GM21423 (cell line): ENCODE measurements at regions not wholly inside any gene's neighbourhood (a gene's known extent, or its start where the extent isn't known, plus 50 kb on each side); places are given as distances from the start of the nearest gene placed in this dataset.
"Not testable (repeated sequence)": the region's sequence is repeated elsewhere in the genome, so short reads cannot be mapped to it uniquely, and the experiment has no call there.

ENCODE experiments used
- ATAC-seq: cut with Tn5 transposase; IDR thresholded peaks from one replicate; pipeline ENCODE4 v1.9.1; 2021; ENCODE audit warnings: mild to moderate bottlenecking, moderate library complexity; ENCODE audit not compliant: unreplicated experiment

- no peak for ATAC-seq
Measured at GRCh38 chr13:68987585-68987984, 1120.0 kb upstream of the ATXN8OS start.

- no peak for ATAC-seq
Measured at GRCh38 chr13:68984688-68985319, 1122.8 kb upstream of the ATXN8OS start.

- ATAC-seq: no peak
Measured at GRCh38 chr13:68982961-68983619, 1124.5 kb upstream of the ATXN8OS start.

- ATAC-seq: no peak
Measured at GRCh38 chr13:68976287-68976686, 1131.3 kb upstream of the ATXN8OS start.

- no peak for ATAC-seq
Measured at GRCh38 chr13:68970532-68970931, 1137.1 kb upstream of the ATXN8OS start.

GRCh38 chr13:68948586-68948985, 1159.0 kb upstream of the ATXN8OS start:
- no peak for ATAC-seq

GRCh38 chr13:68944272-68944671, 1163.4 kb upstream of the ATXN8OS start:
- no peak for ATAC-seq

- no peak for ATAC-seq
Measured at GRCh38 chr13:68940049-68940448, 1167.6 kb upstream of the ATXN8OS start.

GRCh38 chr13:68938639-68939038, 1169.0 kb upstream of the ATXN8OS start:
- no peak for ATAC-seq

- ATAC-seq: no peak
Measured at GRCh38 chr13:68929075-68929745, 1178.4 kb upstream of the ATXN8OS start.

GRCh38 chr13:68927387-68928026, 1180.1 kb upstream of the ATXN8OS start:
- no peak for ATAC-seq

- ATAC-seq: no peak
Measured at GRCh38 chr13:68923995-68924394, 1183.6 kb upstream of the ATXN8OS start.

GRCh38 chr13:68908879-68909278, 1198.7 kb upstream of the ATXN8OS start:
- ATAC-seq: no peak

- no peak for ATAC-seq
Measured at GRCh38 chr13:68905186-68905585, 1202.4 kb upstream of the ATXN8OS start.

- no peak for ATAC-seq
Measured at GRCh38 chr13:68897331-68897928, 1210.2 kb upstream of the ATXN8OS start.

GRCh38 chr13:68895696-68896095, 1211.9 kb upstream of the ATXN8OS start:
- no peak for ATAC-seq

GRCh38 chr13:68893721-68894120, 1213.9 kb upstream of the ATXN8OS start:
- not testable (repeated sequence) for ATAC-seq

GRCh38 chr13:68892596-68892995, 1215.0 kb upstream of the ATXN8OS start:
- ATAC-seq: not testable (repeated sequence)

- ATAC-seq: not testable (repeated sequence)
Measured at GRCh38 chr13:68890101-68890500, 1217.5 kb upstream of the ATXN8OS start.

- ATAC-seq: no peak
Measured at GRCh38 chr13:68888832-68889231, 1218.8 kb upstream of the ATXN8OS start.

GRCh38 chr13:68872338-68872737, 1235.3 kb upstream of the ATXN8OS start:
- no peak for ATAC-seq
